Activated CD8-positive, alpha-beta T cell treated with anti-CD3 and anti-CD28 coated beads for 36 hours (primary cell): ENCODE measurements at regions not wholly inside any gene's neighbourhood (a gene's known extent, or its start where the extent isn't known, plus 50 kb on each side); places are given as distances from the start of the nearest gene placed in this dataset.

ENCODE experiments used
- ATAC-seq: fragments of 200-7000 bp; cut with Tn5 transposase; one replicate; pipeline ENCODE4 v1.10.0; 2021; ENCODE audit warnings: mild to moderate bottlenecking, moderate library complexity
- CTCF ChIA-PET: fragments of 350-600 bp; sonication (Branson Sonifier 250); formaldehyde crosslinking; loops from one replicate; lab custom pipeline; 2021; ENCODE audit warnings: antibody characterized with exemption; lab: Charles Lee
- POLR2A ChIA-PET: fragments of 350-600 bp; sonication (Branson Sonifier 250); formaldehyde crosslinking; loops from one replicate; lab custom pipeline; 2021; ENCODE audit warnings: antibody characterized with exemption; lab: Charles Lee
- DNase-seq: peaks from one replicate; pipeline ENCODE4 v3.0.0-alpha.2; 2020
- H3K27ac Mint-ChIP-seq: one replicate; pipeline ENCODE4 v1.8.0; 2021; ENCODE audit warnings: mild to moderate bottlenecking, mixed read lengths
- H3K27me3 Mint-ChIP-seq: one replicate; pipeline ENCODE4 v1.8.0; 2021; ENCODE audit warnings: mixed read lengths
- H3K36me3 Mint-ChIP-seq: one replicate; pipeline ENCODE4 v1.8.0; 2021; ENCODE audit warnings: low read depth, mixed read lengths
- H3K4me1 Mint-ChIP-seq: one replicate; pipeline ENCODE4 v1.8.0; 2021; ENCODE audit warnings: low read depth, mixed read lengths
- H3K4me3 Mint-ChIP-seq: one replicate; pipeline ENCODE4 v1.8.0; 2021; ENCODE audit warnings: mild to moderate bottlenecking, moderate library complexity, mixed read lengths
- H3K9me3 Mint-ChIP-seq: one replicate; pipeline ENCODE4 v1.8.0; 2021; ENCODE audit warnings: mixed read lengths
- intact Hi-C: fragments of 100-400 bp; cut with micrococcal nuclease; formaldehyde crosslinking; loops from one replicate; pipeline ENCODE4 v1.10.0; 2022
- TF ChIP-seq, protein P1 (sequence below): fragments of 200-600 bp; IDR thresholded peaks from one replicate; pipeline ENCODE4 v1.8.0; 2022; ENCODE audit warnings: antibody characterized with exemption, mild to moderate bottlenecking

- Mint-ChIP-seq H3K36me3 (no peaks in the 10 kb centered on the region), H3K9me3 (peaks cover 19% of the 10 kb centered on the region), H3K27me3 (no peaks in the 10 kb centered on the region), H3K4me3 (no peak overlapping the region), H3K4me1 (no peaks in the 10 kb centered on the region), H3K27ac (no peak overlapping the region)
- ChIA-PET POLR2A (no interaction called here), CTCF (no interaction called here)
- intact Hi-C loops: no loop called here
- DNase-seq (no peak), ATAC-seq (no peak)
- TF ChIP-seq, protein P1, sequence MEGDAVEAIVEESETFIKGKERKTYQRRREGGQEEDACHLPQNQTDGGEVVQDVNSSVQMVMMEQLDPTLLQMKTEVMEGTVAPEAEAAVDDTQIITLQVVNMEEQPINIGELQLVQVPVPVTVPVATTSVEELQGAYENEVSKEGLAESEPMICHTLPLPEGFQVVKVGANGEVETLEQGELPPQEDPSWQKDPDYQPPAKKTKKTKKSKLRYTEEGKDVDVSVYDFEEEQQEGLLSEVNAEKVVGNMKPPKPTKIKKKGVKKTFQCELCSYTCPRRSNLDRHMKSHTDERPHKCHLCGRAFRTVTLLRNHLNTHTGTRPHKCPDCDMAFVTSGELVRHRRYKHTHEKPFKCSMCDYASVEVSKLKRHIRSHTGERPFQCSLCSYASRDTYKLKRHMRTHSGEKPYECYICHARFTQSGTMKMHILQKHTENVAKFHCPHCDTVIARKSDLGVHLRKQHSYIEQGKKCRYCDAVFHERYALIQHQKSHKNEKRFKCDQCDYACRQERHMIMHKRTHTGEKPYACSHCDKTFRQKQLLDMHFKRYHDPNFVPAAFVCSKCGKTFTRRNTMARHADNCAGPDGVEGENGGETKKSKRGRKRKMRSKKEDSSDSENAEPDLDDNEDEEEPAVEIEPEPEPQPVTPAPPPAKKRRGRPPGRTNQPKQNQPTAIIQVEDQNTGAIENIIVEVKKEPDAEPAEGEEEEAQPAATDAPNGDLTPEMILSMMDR: no peak
These were observed 471.5 kb downstream of the CDH8 start for GRCh38 chr16:61564716-61565115.

- TF ChIP-seq, protein P1: no peak
- Mint-ChIP-seq H3K4me3 (no peak overlapping the region), H3K4me1 (no peaks in the 10 kb centered on the region), H3K36me3 (no peaks in the 10 kb centered on the region), H3K27ac (no peak overlapping the region), H3K27me3 (no peaks in the 10 kb centered on the region), H3K9me3 (peaks cover 18% of the 10 kb centered on the region)
- intact Hi-C loops: no loop called here
- CTCF ChIA-PET: no interaction called here
- DNase-seq (no peak), ATAC-seq (no peak)
- POLR2A ChIA-PET: no interaction called here
These were observed 480.4 kb downstream of the CDH8 start for GRCh38 chr16:61555718-61556441.

- H3K4me3 Mint-ChIP-seq: no peak overlapping the region
- H3K36me3 Mint-ChIP-seq: no peaks in the 10 kb centered on the region
- no peak overlapping the region for H3K27ac Mint-ChIP-seq
- peaks cover 12% of the 10 kb centered on the region for H3K9me3 Mint-ChIP-seq
- DNase-seq: no peak
- intact Hi-C loops: no loop called here
- ChIA-PET POLR2A (no interaction called here), CTCF (no interaction called here)
- H3K27me3 Mint-ChIP-seq: no peaks in the 10 kb centered on the region
- TF ChIP-seq, protein P1: no peak
- ATAC-seq: no peak
- no peaks in the 10 kb centered on the region for H3K4me1 Mint-ChIP-seq
These were observed 486.9 kb downstream of the CDH8 start for GRCh38 chr16:61549327-61549726.

DNA sequence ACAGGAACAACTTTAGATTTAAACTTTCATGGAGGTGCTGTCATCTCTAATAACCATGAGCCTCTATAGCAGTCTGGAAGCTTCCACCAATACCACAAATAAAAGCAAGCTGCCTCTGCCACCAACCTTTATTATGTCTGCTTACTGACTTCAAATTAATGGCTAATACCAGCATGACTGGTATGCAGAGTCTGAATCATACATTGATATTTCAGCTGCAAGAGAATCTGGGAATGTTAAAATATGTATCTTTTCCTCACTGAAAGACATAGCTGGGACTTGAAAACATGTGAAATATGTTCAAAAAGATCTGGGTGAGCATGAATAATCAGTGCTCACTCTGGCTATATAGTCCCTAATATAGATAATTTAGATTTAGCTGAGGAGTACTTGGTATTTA is 488.6 kb downstream of the CDH8 start:
- H3K4me1 Mint-ChIP-seq: no peaks in the 10 kb centered on the region
- DNase-seq (no peak), ATAC-seq (no peak)
- ChIA-PET POLR2A (no interaction called here), CTCF (no interaction called here)
- H3K27ac Mint-ChIP-seq: no peak overlapping the region
- intact Hi-C loops: no loop called here
- H3K9me3 Mint-ChIP-seq: peaks cover 12% of the 10 kb centered on the region
- H3K36me3 Mint-ChIP-seq: no peaks in the 10 kb centered on the region
- TF ChIP-seq, protein P1: no peak
- no peak overlapping the region for H3K4me3 Mint-ChIP-seq
- no peaks in the 10 kb centered on the region for H3K27me3 Mint-ChIP-seq

- H3K9me3 Mint-ChIP-seq: peaks cover 9% of the 10 kb centered on the region
- no peak overlapping the region for H3K4me3 Mint-ChIP-seq
- DNase-seq: no peak
- no peaks in the 10 kb centered on the region for H3K27me3 Mint-ChIP-seq
- TF ChIP-seq, protein P1: no peak
- intact Hi-C loops: no loop called here
- no peaks in the 10 kb centered on the region for H3K4me1 Mint-ChIP-seq
- ATAC-seq: no peak
- no peaks in the 10 kb centered on the region for H3K36me3 Mint-ChIP-seq
- no peak overlapping the region for H3K27ac Mint-ChIP-seq
- ChIA-PET POLR2A (no interaction called here), CTCF (no interaction called here)
These were observed 492.1 kb downstream of the CDH8 start for GRCh38 chr16:61544165-61544564.
